Natural killer cell treated with Interleukin-12 subunit alpha and Interleukin-12 subunit beta and Interleukin-15 and Interleukin-18, amount 100 ng/mL, for 72 hours (primary cell): ENCODE measurements at regions not wholly inside any gene's neighbourhood (a gene's known extent, or its start where the extent isn't known, plus 50 kb on each side); places are given as distances from the start of the nearest gene placed in this dataset.
A peak's percentile ranks its signal among the peaks of the same experiment; 100 is the strongest.
"Not testable (repeated sequence)": the region's sequence is repeated elsewhere in the genome, so short reads cannot be mapped to it uniquely, and the experiment has no call there.

ENCODE experiments used
- ATAC-seq, 2 donors: fragments of 150-1000 bp; cut with Tn5 transposase in 1 of 2; sonication (Bioruptor Pico), chemical (Tn5 transposase) in 1 of 2; 2 replicates each; pipeline ENCODE4 v1.10.0; 2021
- DNase-seq: peaks from one replicate; pipeline ENCODE4 v3.0.0; 2022; ENCODE audit warnings: low spot score
- H3K27ac Mint-ChIP-seq, 2 donors: 1 replicate in 1 of 2; 2 replicates in 1 of 2; pipeline ENCODE4 v1.8.0; 2022; ENCODE audit warnings: mixed read lengths in 2 of 2, mild to moderate bottlenecking in 1 of 2, moderate library complexity in 1 of 2
- H3K27me3 Mint-ChIP-seq, 2 donors: 1 replicate in 1 of 2; 2 replicates in 1 of 2; pipeline ENCODE4 v1.8.0; 2022; ENCODE audit warnings: mixed read lengths in 2 of 2
- H3K36me3 Mint-ChIP-seq: one replicate; pipeline ENCODE4 v1.8.0; 2022; ENCODE audit warnings: mixed read lengths
- H3K4me1 Mint-ChIP-seq, 2 donors: 1 replicate in 1 of 2; 2 replicates in 1 of 2; pipeline ENCODE4 v1.8.0; 2022; ENCODE audit warnings: low read depth in 2 of 2, mixed read lengths in 2 of 2, mild to moderate bottlenecking in 1 of 2
- H3K4me3 Mint-ChIP-seq: one replicate; pipeline ENCODE4 v1.8.0; 2022; ENCODE audit warnings: mixed read lengths
- H3K9me3 Mint-ChIP-seq: 2 replicates; pipeline ENCODE4 v1.8.0; 2022; ENCODE audit warnings: mixed read lengths

GRCh38 chr11:81975261-81975900, 758.3 kb downstream of the FAM181B start:
- no peak overlapping the region for H3K4me3 Mint-ChIP-seq
- peaks cover 5% of the 10 kb centered on the region for H3K36me3 Mint-ChIP-seq
- peaks cover 0 to 2% of the 10 kb centered on the region in 2 donors for H3K4me1 Mint-ChIP-seq
- H3K27ac Mint-ChIP-seq: no peak overlapping the region
- DNase-seq (no peak), ATAC-seq (no peak)
- peaks cover 0 to 2% of the 10 kb centered on the region in 2 donors for H3K27me3 Mint-ChIP-seq
- H3K9me3 Mint-ChIP-seq: peaks cover 5% of the 10 kb centered on the region

GRCh38 chr11:81970886-81971285, 762.8 kb downstream of the FAM181B start:
- no peaks in the 10 kb centered on the region for H3K27me3 Mint-ChIP-seq
- no peaks in the 10 kb centered on the region for H3K36me3 Mint-ChIP-seq
- H3K9me3 Mint-ChIP-seq: no peaks in the 10 kb centered on the region
- DNase-seq (no peak), ATAC-seq (no peak)
- no peak overlapping the region for H3K27ac Mint-ChIP-seq
- H3K4me3 Mint-ChIP-seq: no peak overlapping the region
- H3K4me1 Mint-ChIP-seq: no peaks in the 10 kb centered on the region

- no peak overlapping the region for H3K4me3 Mint-ChIP-seq
- no peaks in the 10 kb centered on the region for H3K27me3 Mint-ChIP-seq
- peaks cover 0 to 7% of the 10 kb centered on the region in 2 donors for H3K4me1 Mint-ChIP-seq
- H3K36me3 Mint-ChIP-seq: no peaks in the 10 kb centered on the region
- no peaks in the 10 kb centered on the region for H3K9me3 Mint-ChIP-seq
- no peak for DNase-seq
- ATAC-seq: no peak
- no peak overlapping the region for H3K27ac Mint-ChIP-seq
Observed at GRCh38 chr11:81967242-81967641, 766.4 kb downstream of the FAM181B start.

GRCh38 chr11:81966340-81966739, 767.3 kb downstream of the FAM181B start:
- Mint-ChIP-seq H3K27ac (no peak overlapping the region), H3K9me3 (no peaks in the 10 kb centered on the region), H3K4me1 (peaks cover 0 to 7% of the 10 kb centered on the region in 2 donors), H3K4me3 (no peak overlapping the region), H3K27me3 (no peaks in the 10 kb centered on the region), H3K36me3 (no peaks in the 10 kb centered on the region)
- no peak for ATAC-seq
- DNase-seq: no peak

- H3K27ac Mint-ChIP-seq: no peak overlapping the region
- H3K36me3 Mint-ChIP-seq: no peaks in the 10 kb centered on the region
- peaks cover 0 to 8% of the 10 kb centered on the region in 2 donors for H3K27me3 Mint-ChIP-seq
- H3K4me3 Mint-ChIP-seq: no peak overlapping the region
- H3K9me3 Mint-ChIP-seq: no peaks in the 10 kb centered on the region
- no peak for ATAC-seq
- DNase-seq: no peak
- peaks cover 6 to 11% of the 10 kb centered on the region in 2 donors for H3K4me1 Mint-ChIP-seq
Observed at GRCh38 chr11:81963018-81963417, 770.6 kb downstream of the FAM181B start.

GRCh38 chr11:81960443-81960842, 773.2 kb downstream of the FAM181B start:
- no peak overlapping the region for H3K27ac Mint-ChIP-seq

GRCh38 chr11:81959341-81959740, 774.3 kb downstream of the FAM181B start:
- no peak overlapping the region for H3K4me3 Mint-ChIP-seq
- H3K4me1 Mint-ChIP-seq: peaks cover 6 to 11% of the 10 kb centered on the region in 2 donors
- H3K27ac Mint-ChIP-seq: peak overlapping the region in 1 of 2 donors; percentile 10
- H3K9me3 Mint-ChIP-seq: no peaks in the 10 kb centered on the region
- peaks cover 0 to 8% of the 10 kb centered on the region in 2 donors for H3K27me3 Mint-ChIP-seq
- ATAC-seq (no peak), DNase-seq (no peak)
- H3K36me3 Mint-ChIP-seq: peaks cover 6% of the 10 kb centered on the region

More at GRCh38 chr11:81960443-81960842, 773.2 kb downstream of the FAM181B start:
- ATAC-seq (no peak), DNase-seq (no peak)
- Mint-ChIP-seq H3K27me3 (peaks cover 0 to 8% of the 10 kb centered on the region in 2 donors), H3K4me1 (peaks cover 6 to 11% of the 10 kb centered on the region in 2 donors), H3K9me3 (no peaks in the 10 kb centered on the region), H3K4me3 (no peak overlapping the region), H3K36me3 (peaks cover 6% of the 10 kb centered on the region)

- not testable (repeated sequence) for H3K27ac Mint-ChIP-seq, H3K9me3 Mint-ChIP-seq, H3K4me3 Mint-ChIP-seq, H3K36me3 Mint-ChIP-seq, H3K4me1 Mint-ChIP-seq, H3K27me3 Mint-ChIP-seq, ATAC-seq, DNase-seq
Observed at GRCh38 chr11:81954301-81954700, 779.4 kb downstream of the FAM181B start.

GRCh38 chr11:81946831-81947230, 786.8 kb downstream of the FAM181B start:
- no peak for DNase-seq
- ATAC-seq: no peak
- no peaks in the 10 kb centered on the region for H3K36me3 Mint-ChIP-seq
- H3K4me3 Mint-ChIP-seq: no peak overlapping the region
- peaks cover 0 to 7% of the 10 kb centered on the region in 2 donors for H3K4me1 Mint-ChIP-seq
- H3K9me3 Mint-ChIP-seq: no peaks in the 10 kb centered on the region
- peaks cover 0 to 7% of the 10 kb centered on the region in 2 donors for H3K27me3 Mint-ChIP-seq
- no peak overlapping the region for H3K27ac Mint-ChIP-seq

GRCh38 chr11:81942646-81943045, 791.0 kb downstream of the FAM181B start:
- H3K4me1 Mint-ChIP-seq: no peaks in the 10 kb centered on the region
- DNase-seq (no peak), ATAC-seq (no peak)
- H3K9me3 Mint-ChIP-seq: no peaks in the 10 kb centered on the region
- no peak overlapping the region for H3K27ac Mint-ChIP-seq
- H3K27me3 Mint-ChIP-seq: peaks cover 0 to 7% of the 10 kb centered on the region in 2 donors
- no peak overlapping the region for H3K4me3 Mint-ChIP-seq
- no peaks in the 10 kb centered on the region for H3K36me3 Mint-ChIP-seq

- no peaks in the 10 kb centered on the region for H3K9me3 Mint-ChIP-seq
- no peak overlapping the region for H3K27ac Mint-ChIP-seq
- H3K4me1 Mint-ChIP-seq: no peaks in the 10 kb centered on the region
- no peak overlapping the region for H3K4me3 Mint-ChIP-seq
- ATAC-seq (no peak), DNase-seq (no peak)
- H3K36me3 Mint-ChIP-seq: no peaks in the 10 kb centered on the region
- H3K27me3 Mint-ChIP-seq: peaks cover 0 to 7% of the 10 kb centered on the region in 2 donors
Observed at GRCh38 chr11:81941998-81942397, 791.7 kb downstream of the FAM181B start.

- H3K9me3 Mint-ChIP-seq: peaks cover 3% of the 10 kb centered on the region
- no peak overlapping the region for H3K4me3 Mint-ChIP-seq
- no peaks in the 10 kb centered on the region for H3K4me1 Mint-ChIP-seq
- ATAC-seq: no peak
- no peaks in the 10 kb centered on the region for H3K36me3 Mint-ChIP-seq
- H3K27me3 Mint-ChIP-seq: peaks cover 11 to 18% of the 10 kb centered on the region in 2 donors
- DNase-seq: no peak
- no peak overlapping the region for H3K27ac Mint-ChIP-seq
Observed at GRCh38 chr11:81932303-81932702, 801.4 kb downstream of the FAM181B start.

- ATAC-seq (no peak), DNase-seq (no peak)
- Mint-ChIP-seq H3K27ac (no peak overlapping the region), H3K4me1 (peaks cover 3 to 7% of the 10 kb centered on the region in 2 donors), H3K36me3 (no peaks in the 10 kb centered on the region), H3K27me3 (peaks cover 4 to 8% of the 10 kb centered on the region in 2 donors), H3K9me3 (no peaks in the 10 kb centered on the region), H3K4me3 (no peak overlapping the region)
Observed at GRCh38 chr11:81920205-81920604, 813.5 kb downstream of the FAM181B start.

GRCh38 chr11:81916451-81916850, 817.2 kb downstream of the FAM181B start:
- Mint-ChIP-seq H3K27me3 (no peaks in the 10 kb centered on the region), H3K4me1 (peaks cover 24 to 26% of the 10 kb centered on the region in 2 donors), H3K4me3 (no peak overlapping the region), H3K9me3 (peaks cover 3% of the 10 kb centered on the region), H3K36me3 (no peaks in the 10 kb centered on the region), H3K27ac (no peak overlapping the region)
- ATAC-seq: no peak
- no peak for DNase-seq

- no peak for DNase-seq
- H3K27me3 Mint-ChIP-seq: no peaks in the 10 kb centered on the region
- peaks cover 24 to 26% of the 10 kb centered on the region in 2 donors for H3K4me1 Mint-ChIP-seq
- H3K9me3 Mint-ChIP-seq: peaks cover 3% of the 10 kb centered on the region
- H3K27ac Mint-ChIP-seq: peak overlapping the region in 1 of 2 donors; percentile 18
- H3K36me3 Mint-ChIP-seq: no peaks in the 10 kb centered on the region
- ATAC-seq: no peak
- peak overlapping the region; percentile 3 for H3K4me3 Mint-ChIP-seq
Observed at GRCh38 chr11:81915045-81915444, 818.6 kb downstream of the FAM181B start.
